ENCODE measurements at regions not wholly inside any gene's neighbourhood (a gene's known extent, or its start where the extent isn't known, plus 50 kb on each side); places are given as distances from the start of the nearest gene placed in this dataset.

- TF ChIP-seq, protein P1, sequence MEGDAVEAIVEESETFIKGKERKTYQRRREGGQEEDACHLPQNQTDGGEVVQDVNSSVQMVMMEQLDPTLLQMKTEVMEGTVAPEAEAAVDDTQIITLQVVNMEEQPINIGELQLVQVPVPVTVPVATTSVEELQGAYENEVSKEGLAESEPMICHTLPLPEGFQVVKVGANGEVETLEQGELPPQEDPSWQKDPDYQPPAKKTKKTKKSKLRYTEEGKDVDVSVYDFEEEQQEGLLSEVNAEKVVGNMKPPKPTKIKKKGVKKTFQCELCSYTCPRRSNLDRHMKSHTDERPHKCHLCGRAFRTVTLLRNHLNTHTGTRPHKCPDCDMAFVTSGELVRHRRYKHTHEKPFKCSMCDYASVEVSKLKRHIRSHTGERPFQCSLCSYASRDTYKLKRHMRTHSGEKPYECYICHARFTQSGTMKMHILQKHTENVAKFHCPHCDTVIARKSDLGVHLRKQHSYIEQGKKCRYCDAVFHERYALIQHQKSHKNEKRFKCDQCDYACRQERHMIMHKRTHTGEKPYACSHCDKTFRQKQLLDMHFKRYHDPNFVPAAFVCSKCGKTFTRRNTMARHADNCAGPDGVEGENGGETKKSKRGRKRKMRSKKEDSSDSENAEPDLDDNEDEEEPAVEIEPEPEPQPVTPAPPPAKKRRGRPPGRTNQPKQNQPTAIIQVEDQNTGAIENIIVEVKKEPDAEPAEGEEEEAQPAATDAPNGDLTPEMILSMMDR (IDR thresholded peaks at IDR 0.05), result no peak
- no peak for TF ChIP-seq POLR2A (IDR thresholded peaks at IDR 0.05)
- TF ChIP-seq EP300 (IDR thresholded peaks at IDR 0.05), result no peak
- no peak for TF ChIP-seq POLR2AphosphoS5 (IDR thresholded peaks at IDR 0.05)
Measured at GRCh38 chr2:121049950-121050585, 234.9 kb downstream of the TFCP2L1 start.

All from upper lobe of left lung (tissue), 4 donors.